Osteocyte (in vitro differentiated cells): ENCODE measurements at regions not wholly inside any gene's neighbourhood (a gene's known extent, or its start where the extent isn't known, plus 50 kb on each side); places are given as distances from the start of the nearest gene placed in this dataset.
"Not testable (repeated sequence)": the region's sequence is repeated elsewhere in the genome, so short reads cannot be mapped to it uniquely, and the experiment has no call there.

Source experiments
- DNase-seq: peaks from one replicate; pipeline ENCODE4 v3.0.0; 2021; ENCODE audit warnings: mixed read lengths; ENCODE audit not compliant: unreplicated experiment; ENCODE audit errors: extremely low spot score
- H3K27ac Mint-ChIP-seq: one replicate; pipeline ENCODE4 v1.8.0; 2021; ENCODE audit warnings: mild to moderate bottlenecking, mixed read lengths; ENCODE audit not compliant: unreplicated experiment
- H3K27me3 Mint-ChIP-seq: one replicate; pipeline ENCODE4 v1.8.0; 2021; ENCODE audit warnings: mixed read lengths; ENCODE audit not compliant: unreplicated experiment
- H3K36me3 Mint-ChIP-seq: one replicate; pipeline ENCODE4 v1.8.0; 2021; ENCODE audit warnings: mixed read lengths; ENCODE audit not compliant: unreplicated experiment
- H3K4me1 Mint-ChIP-seq: one replicate; pipeline ENCODE4 v1.8.0; 2021; ENCODE audit warnings: mixed read lengths; ENCODE audit not compliant: unreplicated experiment
- H3K4me3 Mint-ChIP-seq: one replicate; pipeline ENCODE4 v1.8.0; 2021; ENCODE audit warnings: mild to moderate bottlenecking, moderate library complexity, mixed read lengths; ENCODE audit not compliant: unreplicated experiment
- H3K9me3 Mint-ChIP-seq: one replicate; pipeline ENCODE4 v1.8.0; 2021; ENCODE audit warnings: mixed read lengths; ENCODE audit not compliant: unreplicated experiment

GRCh38 chr15:22177965-22178364, 97.6 kb downstream of the OR4M2 start:
- not testable (repeated sequence) for H3K27ac Mint-ChIP-seq, H3K36me3 Mint-ChIP-seq, DNase-seq, H3K4me3 Mint-ChIP-seq, H3K27me3 Mint-ChIP-seq, H3K9me3 Mint-ChIP-seq, H3K4me1 Mint-ChIP-seq

GRCh38 chr15:22178438-22178837, 98.1 kb downstream of the OR4M2 start:
- not testable (repeated sequence) for H3K36me3 Mint-ChIP-seq, H3K9me3 Mint-ChIP-seq, DNase-seq, H3K27ac Mint-ChIP-seq, H3K27me3 Mint-ChIP-seq, H3K4me3 Mint-ChIP-seq, H3K4me1 Mint-ChIP-seq

- H3K4me3 Mint-ChIP-seq, H3K4me1 Mint-ChIP-seq, DNase-seq, H3K27me3 Mint-ChIP-seq, H3K36me3 Mint-ChIP-seq, H3K27ac Mint-ChIP-seq, H3K9me3 Mint-ChIP-seq: not testable (repeated sequence)
These were observed 98.7 kb downstream of the OR4M2 start for GRCh38 chr15:22179043-22179442.

GRCh38 chr15:22180611-22181010, 100.3 kb downstream of the OR4M2 start:
- H3K4me3 Mint-ChIP-seq, H3K36me3 Mint-ChIP-seq, H3K27ac Mint-ChIP-seq, H3K4me1 Mint-ChIP-seq, DNase-seq, H3K27me3 Mint-ChIP-seq, H3K9me3 Mint-ChIP-seq: not testable (repeated sequence)

- H3K27me3 Mint-ChIP-seq, H3K9me3 Mint-ChIP-seq, H3K4me1 Mint-ChIP-seq, H3K4me3 Mint-ChIP-seq, H3K27ac Mint-ChIP-seq, H3K36me3 Mint-ChIP-seq, DNase-seq: not testable (repeated sequence)
These were observed 104.4 kb downstream of the OR4M2 start for GRCh38 chr15:22184678-22185077.

- H3K36me3 Mint-ChIP-seq, H3K27me3 Mint-ChIP-seq, DNase-seq, H3K4me1 Mint-ChIP-seq, H3K9me3 Mint-ChIP-seq, H3K4me3 Mint-ChIP-seq, H3K27ac Mint-ChIP-seq: not testable (repeated sequence)
These were observed 106.7 kb downstream of the OR4M2 start for GRCh38 chr15:22186846-22187532.

GRCh38 chr15:22191818-22192217, 111.5 kb downstream of the OR4M2 start:
- not testable (repeated sequence) for DNase-seq, H3K9me3 Mint-ChIP-seq, H3K27me3 Mint-ChIP-seq, H3K4me3 Mint-ChIP-seq, H3K4me1 Mint-ChIP-seq, H3K36me3 Mint-ChIP-seq, H3K27ac Mint-ChIP-seq

- not testable (repeated sequence) for H3K27ac Mint-ChIP-seq, H3K4me3 Mint-ChIP-seq, DNase-seq, H3K36me3 Mint-ChIP-seq, H3K27me3 Mint-ChIP-seq, H3K9me3 Mint-ChIP-seq, H3K4me1 Mint-ChIP-seq
These were observed 114.7 kb downstream of the OR4M2 start for GRCh38 chr15:22194739-22195617.

GRCh38 chr15:22196423-22196822, 116.1 kb downstream of the OR4M2 start:
- not testable (repeated sequence) for H3K27me3 Mint-ChIP-seq, H3K4me3 Mint-ChIP-seq, H3K4me1 Mint-ChIP-seq, DNase-seq, H3K9me3 Mint-ChIP-seq, H3K27ac Mint-ChIP-seq, H3K36me3 Mint-ChIP-seq

GRCh38 chr15:22200417-22200816, 120.1 kb downstream of the OR4M2 start:
- not testable (repeated sequence) for DNase-seq, H3K27ac Mint-ChIP-seq, H3K9me3 Mint-ChIP-seq, H3K27me3 Mint-ChIP-seq, H3K4me3 Mint-ChIP-seq, H3K4me1 Mint-ChIP-seq, H3K36me3 Mint-ChIP-seq

- not testable (repeated sequence) for DNase-seq, H3K4me1 Mint-ChIP-seq, H3K36me3 Mint-ChIP-seq, H3K27me3 Mint-ChIP-seq, H3K4me3 Mint-ChIP-seq, H3K9me3 Mint-ChIP-seq, H3K27ac Mint-ChIP-seq
These were observed 121.8 kb downstream of the OR4M2 start for GRCh38 chr15:22201993-22202659.

GRCh38 chr15:22203208-22203607, 122.9 kb downstream of the OR4M2 start:
- not testable (repeated sequence) for H3K27me3 Mint-ChIP-seq, H3K4me1 Mint-ChIP-seq, H3K4me3 Mint-ChIP-seq, DNase-seq, H3K36me3 Mint-ChIP-seq, H3K27ac Mint-ChIP-seq, H3K9me3 Mint-ChIP-seq
